Keratinocyte (primary cell): ENCODE measurements at regions not wholly inside any gene's neighbourhood (a gene's known extent, or its start where the extent isn't known, plus 50 kb on each side); places are given as distances from the start of the nearest gene placed in this dataset.

Source experiments
- DNase-seq: peaks from one replicate; pipeline ENCODE4 v3.0.0-alpha.2; 2011; ENCODE audit warnings: low read depth, missing footprints, low spot score
- FAIRE-seq: peaks from 2 replicates; lab custom pipeline; 2011; peaks lifted over from hg19 to GRCh38; lab: Jason Lieb, UNC
- H2AFZ ChIP-seq: 2 replicates; pipeline ENCODE4 v1.6.0; 2012; ENCODE audit warnings: low read length, control low read depth, inconsistent platforms; ENCODE audit not compliant: control insufficient read depth
- H3K27ac ChIP-seq: 2 replicates; pipeline ENCODE4 v1.5.1; 2011; ENCODE audit warnings: low read length; ENCODE audit not compliant: control insufficient read depth, insufficient read depth
- H3K27me3 ChIP-seq: 3 replicates; pipeline ENCODE4 v1.6.0; 2011; ENCODE audit warnings: low read length; ENCODE audit not compliant: control insufficient read depth, insufficient read depth; ENCODE audit errors: extremely low read depth
- H3K36me3 ChIP-seq, 2 experiments: 2 replicates in 1 of 2; 3 replicates in 1 of 2; pipeline ENCODE4 v1.5.1; 2011; ENCODE audit warnings: low read length in 2 of 2, mild to moderate bottlenecking in 1 of 2; ENCODE audit not compliant: control insufficient read depth in 2 of 2, insufficient read depth in 2 of 2; ENCODE audit errors: extremely low read depth in 1 of 2
- H3K4me1 ChIP-seq: 3 replicates; pipeline ENCODE4 v1.5.1; 2011; ENCODE audit warnings: low read length; ENCODE audit not compliant: control insufficient read depth, insufficient read depth; ENCODE audit errors: extremely low read depth
- H3K4me2 ChIP-seq: 3 replicates; pipeline ENCODE4 v1.6.0; 2011; ENCODE audit warnings: low read depth, low read length; ENCODE audit not compliant: control insufficient read depth, insufficient read depth; ENCODE audit errors: extremely low read depth
- H3K4me3 ChIP-seq, 3 experiments: fragments of 200-600 bp in 1 of 3; sonication (generic) in 1 of 3; 2 replicates in 2 of 3; 3 replicates in 1 of 3; pipeline ENCODE4 v1.5.1; 2011 to 2016; ENCODE audit warnings: low read length in 3 of 3, mild to moderate bottlenecking in 3 of 3, control low read depth in 2 of 3, inconsistent platforms in 1 of 3, low read depth in 1 of 3, mixed read lengths in 1 of 3, mixed run types in 1 of 3, moderate library complexity in 1 of 3; ENCODE audit not compliant: control insufficient read depth in 2 of 3, insufficient read depth in 2 of 3; ENCODE audit errors: extremely low read depth in 1 of 3
- H3K79me2 ChIP-seq: 2 replicates; pipeline ENCODE4 v1.6.0; 2012; ENCODE audit warnings: low read length; ENCODE audit not compliant: control insufficient read depth, insufficient read depth
- H3K9ac ChIP-seq: 3 replicates; pipeline ENCODE4 v1.6.0; 2011; ENCODE audit warnings: low read length; ENCODE audit not compliant: control insufficient read depth, insufficient read depth; ENCODE audit errors: extremely low read depth
- H3K9me1 ChIP-seq: 3 replicates; pipeline ENCODE4 v1.6.0; 2011; ENCODE audit warnings: low read length; ENCODE audit not compliant: control insufficient read depth, insufficient read depth; ENCODE audit errors: extremely low read depth
- H3K9me3 ChIP-seq: 2 replicates; pipeline ENCODE4 v1.5.1; 2012; ENCODE audit warnings: low read depth, low read length; ENCODE audit not compliant: control insufficient read depth
- H4K20me1 ChIP-seq: 3 replicates; pipeline ENCODE4 v1.6.0; 2011; ENCODE audit warnings: low read length; ENCODE audit not compliant: control insufficient read depth, insufficient read depth; ENCODE audit errors: extremely low read depth
- EZH2 ChIP-seq: IDR thresholded peaks from one replicate; pipeline ENCODE4 v1.6.1; 2012; ENCODE audit warnings: inconsistent platforms, mild to moderate bottlenecking, low read length, moderate library complexity
- dilution Hi-C: fragments of 300-500 bp; cut with MboI; formaldehyde crosslinking; loops from one replicate; pipeline ENCODE4 v1.7.0; 2020; ENCODE audit warnings: low sequenced_read_pairs; ENCODE audit not compliant: extremely low pct_ligation_motif_present
- TF ChIP-seq, protein P1 (sequence below), 3 experiments: IDR thresholded peaks in 1 of 3; conservative IDR thresholded peaks in 1 of 3; optimal IDR thresholded peaks in 1 of 3; 2 replicates in 2 of 3; 3 replicates in 1 of 3; pipeline versions ENCODE3 to v1.5.1; 2011; ENCODE audit warnings: low read length in 3 of 3, mild to moderate bottlenecking in 3 of 3, moderate library complexity in 2 of 3, control low read depth in 1 of 3, inconsistent platforms in 1 of 3; ENCODE audit not compliant: insufficient read depth in 2 of 3; ENCODE audit errors: extremely low read depth in 1 of 3

DNA sequence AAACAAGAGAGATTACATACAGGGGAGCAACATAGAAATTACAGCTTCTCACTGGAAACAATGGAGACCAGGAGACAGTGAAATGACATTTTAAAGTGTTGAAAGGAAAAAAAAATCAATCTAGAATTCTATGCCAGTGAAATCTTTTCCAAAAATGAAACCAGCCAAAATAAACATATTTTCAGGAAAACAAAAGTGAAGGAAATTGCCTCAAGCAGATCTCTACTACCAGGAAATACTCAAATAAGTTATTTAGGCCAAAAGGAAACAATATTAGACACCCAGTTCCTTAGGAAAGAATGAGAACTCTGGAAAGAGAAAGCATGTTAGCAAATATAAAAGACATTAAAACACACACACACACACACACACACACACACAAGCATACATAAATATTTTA lies 339.9 kb upstream of the NCKAP5 start:
- Histone ChIP-seq H3K4me3 (no peak overlapping the region), H2AFZ (no peak overlapping the region), H3K79me2 (no peaks in the 10 kb centered on the region), H3K36me3 (no peaks in the 10 kb centered on the region), H4K20me1 (no peaks in the 10 kb centered on the region), H3K27me3 (peaks cover 8% of the 10 kb centered on the region), H3K9ac (no peak overlapping the region), H3K27ac (no peak overlapping the region), H3K4me2 (no peak overlapping the region), H3K4me1 (no peaks in the 10 kb centered on the region), H3K9me1 (no peaks in the 10 kb centered on the region), H3K9me3 (no peaks in the 10 kb centered on the region)
- no peak for FAIRE-seq
- TF ChIP-seq, protein P1, sequence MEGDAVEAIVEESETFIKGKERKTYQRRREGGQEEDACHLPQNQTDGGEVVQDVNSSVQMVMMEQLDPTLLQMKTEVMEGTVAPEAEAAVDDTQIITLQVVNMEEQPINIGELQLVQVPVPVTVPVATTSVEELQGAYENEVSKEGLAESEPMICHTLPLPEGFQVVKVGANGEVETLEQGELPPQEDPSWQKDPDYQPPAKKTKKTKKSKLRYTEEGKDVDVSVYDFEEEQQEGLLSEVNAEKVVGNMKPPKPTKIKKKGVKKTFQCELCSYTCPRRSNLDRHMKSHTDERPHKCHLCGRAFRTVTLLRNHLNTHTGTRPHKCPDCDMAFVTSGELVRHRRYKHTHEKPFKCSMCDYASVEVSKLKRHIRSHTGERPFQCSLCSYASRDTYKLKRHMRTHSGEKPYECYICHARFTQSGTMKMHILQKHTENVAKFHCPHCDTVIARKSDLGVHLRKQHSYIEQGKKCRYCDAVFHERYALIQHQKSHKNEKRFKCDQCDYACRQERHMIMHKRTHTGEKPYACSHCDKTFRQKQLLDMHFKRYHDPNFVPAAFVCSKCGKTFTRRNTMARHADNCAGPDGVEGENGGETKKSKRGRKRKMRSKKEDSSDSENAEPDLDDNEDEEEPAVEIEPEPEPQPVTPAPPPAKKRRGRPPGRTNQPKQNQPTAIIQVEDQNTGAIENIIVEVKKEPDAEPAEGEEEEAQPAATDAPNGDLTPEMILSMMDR (optimal IDR thresholded peaks at IDR 0.05 in 1 of 3, IDR thresholded peaks at IDR 0.05 in 1 of 3, conservative IDR thresholded peaks at IDR 0.05 in 1 of 3; ENCODE audit: extremely low read depth in 1 of 3, insufficient read depth in 2 of 3, low read length in 3 of 3): no peak
- TF ChIP-seq EZH2: no peak
- dilution Hi-C loops: no loop called here
- no peak for DNase-seq

DNA sequence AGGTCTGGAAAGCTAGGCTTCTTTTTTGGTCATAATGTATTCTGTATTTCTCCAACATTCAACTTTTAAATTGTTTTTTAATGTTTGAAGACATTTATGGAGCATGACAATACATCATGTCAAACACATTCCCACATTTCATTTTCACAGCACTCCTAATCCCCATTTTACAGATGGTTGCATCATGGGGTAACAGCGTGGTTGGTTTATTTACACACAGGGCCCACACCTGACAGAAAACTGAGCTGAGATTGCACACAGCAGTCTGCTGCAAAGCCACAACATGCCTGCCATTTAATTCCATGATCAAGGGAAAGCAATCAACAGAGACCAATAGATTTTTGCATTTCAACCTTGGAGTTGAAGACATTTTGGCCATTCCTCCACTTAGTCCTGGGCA lies 335.7 kb upstream of the MGAT5 start:
- Histone ChIP-seq H4K20me1 (no peaks in the 10 kb centered on the region), H3K27me3 (no peaks in the 10 kb centered on the region), H2AFZ (no peak overlapping the region), H3K9me1 (no peaks in the 10 kb centered on the region), H3K9me3 (no peaks in the 10 kb centered on the region), H3K79me2 (no peaks in the 10 kb centered on the region), H3K36me3 (no peaks in the 10 kb centered on the region), H3K27ac (no peak overlapping the region), H3K4me2 (no peak overlapping the region), H3K4me1 (no peaks in the 10 kb centered on the region), H3K4me3 (no peak overlapping the region), H3K9ac (no peak overlapping the region)
- dilution Hi-C loops: no loop called here
- FAIRE-seq: no peak
- no peak for DNase-seq
- TF ChIP-seq, protein P1 (optimal IDR thresholded peaks at IDR 0.05 in 1 of 3, IDR thresholded peaks at IDR 0.05 in 1 of 3, conservative IDR thresholded peaks at IDR 0.05 in 1 of 3; ENCODE audit: extremely low read depth in 1 of 3, insufficient read depth in 2 of 3, low read length in 3 of 3): no peak
- no peak for TF ChIP-seq EZH2
